ENCODE measurements at regions not wholly inside any gene's neighbourhood (a gene's known extent, or its start where the extent isn't known, plus 50 kb on each side); places are given as distances from the start of the nearest gene placed in this dataset.
"Not testable (repeated sequence)": the region's sequence is repeated elsewhere in the genome, so short reads cannot be mapped to it uniquely, and the experiment has no call there.

- Mint-ChIP-seq H3K36me3 (peaks cover 0 to 8% of the 10 kb centered on the region in 2 donors), H3K4me3 (no peak overlapping the region), H3K27ac (no peak overlapping the region), H3K9me3 (peaks cover 12 to 32% (median 22%) of the 10 kb centered on the region in 7 donors), H3K4me1 (no peaks in the 10 kb centered on the region), H3K27me3 (no peaks in the 10 kb centered on the region)
- ATAC-seq (ENCODE audit: low read depth in 2 of 2): no peak
- DNase-seq: no peak
These were observed 271.3 kb downstream of the OSTF1 start for GRCh38 chr9:75359638-75360037.

- no peak overlapping the region for H3K27ac Mint-ChIP-seq
- H3K9me3 Mint-ChIP-seq: peaks cover 12 to 34% (median 22%) of the 10 kb centered on the region in 7 donors
- no peaks in the 10 kb centered on the region for H3K4me1 Mint-ChIP-seq
- ATAC-seq (ENCODE audit: low read depth in 2 of 2) (no peak), DNase-seq (no peak)
- H3K27me3 Mint-ChIP-seq: no peaks in the 10 kb centered on the region
- peaks cover 0 to 8% of the 10 kb centered on the region in 2 donors for H3K36me3 Mint-ChIP-seq
- no peak overlapping the region for H3K4me3 Mint-ChIP-seq
These were observed 271.9 kb downstream of the OSTF1 start for GRCh38 chr9:75360252-75360651.

DNA sequence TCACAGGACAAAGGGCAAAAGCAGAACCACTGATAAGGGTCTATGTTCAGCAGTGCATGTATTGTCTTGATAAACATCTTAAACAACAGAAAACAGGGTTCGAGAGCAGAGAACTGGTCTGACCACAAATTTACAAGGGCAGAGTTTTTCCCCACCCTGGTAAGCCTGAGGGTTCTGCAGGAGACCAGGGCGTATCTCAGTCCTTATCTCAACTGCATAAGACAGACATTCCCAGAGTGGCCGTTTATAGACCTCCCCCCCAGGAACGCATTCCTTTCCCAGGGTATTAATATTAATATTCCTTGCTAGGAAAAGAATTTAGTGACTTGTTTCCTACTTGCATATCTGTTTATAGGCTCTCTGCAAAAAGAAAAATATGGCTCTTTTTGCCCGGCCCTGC, 274.1 kb downstream of the OSTF1 start:
- not testable (repeated sequence) for H3K27me3 Mint-ChIP-seq; DNase-seq; H3K4me1 Mint-ChIP-seq; H3K4me3 Mint-ChIP-seq; H3K27ac Mint-ChIP-seq; ATAC-seq (ENCODE audit: low read depth in 2 of 2); H3K36me3 Mint-ChIP-seq
- peaks cover 5 to 34% (median 22%) of the 10 kb centered on the region in 7 donors for H3K9me3 Mint-ChIP-seq

DNA sequence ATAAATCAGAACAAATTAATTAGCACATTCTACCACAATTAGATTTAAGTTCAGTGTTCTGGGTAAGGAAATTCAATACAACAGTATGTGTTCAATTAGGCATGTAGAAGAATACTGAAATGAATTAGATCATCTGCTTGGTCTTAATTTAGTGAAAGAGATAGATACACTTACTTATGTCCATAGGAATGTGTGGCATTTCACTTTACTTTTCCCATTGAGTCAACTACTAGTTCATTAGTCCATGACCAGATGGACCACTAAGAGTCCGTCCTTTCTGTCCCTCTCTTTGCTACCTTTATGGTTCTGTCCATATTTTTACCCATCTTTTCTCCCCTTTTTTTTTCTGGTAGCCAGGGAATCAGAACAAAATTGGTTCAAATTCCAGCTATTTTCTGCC, 276.9 kb downstream of the OSTF1 start:
- Mint-ChIP-seq H3K4me1 (no peaks in the 10 kb centered on the region), H3K36me3 (peaks cover 0 to 8% of the 10 kb centered on the region in 2 donors), H3K9me3 (peaks cover 5 to 37% (median 21%) of the 10 kb centered on the region in 7 donors), H3K27me3 (peaks cover 0 to 4% (median 0%) of the 10 kb centered on the region in 3 donors), H3K27ac (no peak overlapping the region), H3K4me3 (no peak overlapping the region)
- no peak for ATAC-seq (ENCODE audit: low read depth in 2 of 2)
- DNase-seq: no peak

DNA sequence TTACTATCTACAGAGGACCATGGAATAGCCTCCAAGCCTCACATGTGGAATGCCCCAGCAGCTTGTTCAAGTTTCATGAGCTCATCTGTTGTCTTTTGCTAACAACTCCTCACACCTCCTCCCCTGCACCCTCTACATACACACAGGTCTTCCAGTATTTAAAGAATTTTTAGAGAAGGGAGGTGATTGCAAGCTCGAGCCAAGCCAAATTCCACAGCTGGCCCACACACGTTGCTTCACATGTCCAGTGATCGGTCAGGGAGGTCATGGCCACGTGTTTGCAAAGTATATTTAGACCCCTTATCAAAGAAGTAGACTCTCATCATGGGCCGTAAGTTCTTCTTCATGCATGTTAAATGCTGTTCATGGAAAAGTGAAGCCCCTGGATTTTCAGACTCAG, 281.7 kb downstream of the OSTF1 start:
- ATAC-seq (ENCODE audit: low read depth in 2 of 2): no peak
- Mint-ChIP-seq H3K36me3 (no peaks in the 10 kb centered on the region), H3K9me3 (peaks cover 0 to 9% (median 3%) of the 10 kb centered on the region in 7 donors)

DNA sequence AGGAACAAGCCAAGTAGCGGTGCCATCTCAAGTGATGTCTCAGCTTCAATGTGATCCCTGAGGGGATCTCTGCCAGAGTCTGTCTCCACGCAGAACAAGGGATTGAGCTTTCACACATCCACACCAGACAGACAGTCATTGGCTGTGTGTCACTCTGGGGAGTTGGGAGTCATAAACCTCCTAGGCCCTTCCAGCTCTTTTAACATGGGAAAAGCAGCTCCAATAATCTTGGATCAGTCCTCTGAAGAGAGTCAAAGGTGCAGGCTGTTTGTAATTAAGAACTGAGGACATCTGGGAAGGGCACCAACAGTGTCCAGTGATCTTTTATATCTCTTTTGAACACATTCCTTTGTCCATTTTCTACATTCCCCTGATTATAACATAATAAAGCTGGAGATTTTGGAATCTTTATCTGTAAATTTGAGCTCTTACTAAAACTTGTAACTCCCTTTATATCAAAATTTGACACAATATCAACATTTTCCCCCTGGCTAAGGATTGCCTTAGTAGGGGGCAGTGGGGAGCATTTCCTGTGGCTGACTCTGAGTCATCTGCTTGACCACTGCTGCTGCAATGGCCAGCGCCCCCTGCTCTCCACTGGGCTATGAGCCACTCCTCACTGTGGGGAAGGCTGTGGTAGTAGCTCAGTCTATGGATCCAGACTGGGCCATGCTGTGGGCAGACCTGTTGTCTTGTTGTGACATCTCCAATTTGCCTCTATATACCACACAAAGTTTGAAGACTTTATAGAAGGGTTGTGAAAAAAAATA, 284.4 kb downstream of the OSTF1 start:
- no peak for ATAC-seq (ENCODE audit: low read depth in 2 of 2)

More for the DNA sequence above, 281.7 kb downstream of the OSTF1 start:
- Mint-ChIP-seq H3K4me3 (no peak overlapping the region), H3K27me3 (peaks cover 0 to 4% (median 0%) of the 10 kb centered on the region in 3 donors), H3K4me1 (no peaks in the 10 kb centered on the region), H3K27ac (no peak overlapping the region)
- no peak for DNase-seq

DNA sequence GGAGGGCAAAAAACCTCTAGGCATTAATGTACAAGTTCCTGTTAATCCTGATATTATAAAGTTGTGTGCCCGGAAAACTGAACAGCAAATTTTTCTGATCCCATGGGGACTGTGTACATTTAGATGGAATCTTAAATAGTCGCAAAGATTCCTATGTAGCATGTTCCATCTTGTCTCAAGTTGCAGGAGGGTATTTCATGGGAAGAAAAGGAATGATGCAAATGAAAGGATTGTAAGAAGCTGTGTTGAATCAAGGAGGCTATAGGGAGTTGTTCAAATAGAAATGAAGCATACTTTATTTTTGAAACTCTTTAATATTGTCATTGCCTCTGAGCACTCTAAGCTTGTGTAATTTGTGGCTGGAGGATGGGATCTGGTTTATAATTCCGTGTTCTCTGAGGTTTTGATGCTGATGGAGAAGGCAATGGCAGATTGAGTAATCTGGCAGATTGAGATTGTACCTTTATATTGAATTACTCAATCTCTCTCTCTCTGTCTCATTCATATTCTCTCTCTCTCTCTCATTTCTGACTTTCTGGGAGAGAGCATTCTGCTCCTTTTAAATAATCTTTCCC, 288.5 kb downstream of the OSTF1 start:
- Mint-ChIP-seq H3K4me1 (no peaks in the 10 kb centered on the region), H3K9me3 (peaks cover 0 to 10% (median 0%) of the 10 kb centered on the region in 7 donors), H3K27me3 (peaks cover 0 to 4% (median 0%) of the 10 kb centered on the region in 3 donors), H3K27ac (no peak overlapping the region), H3K36me3 (no peaks in the 10 kb centered on the region), H3K4me3 (no peak overlapping the region)
- ATAC-seq (ENCODE audit: low read depth in 2 of 2): no peak
- no peak for DNase-seq

More for the DNA sequence above, 284.4 kb downstream of the OSTF1 start:
- no peaks in the 10 kb centered on the region for H3K36me3 Mint-ChIP-seq
- H3K27ac Mint-ChIP-seq: no peak overlapping the region
- no peak overlapping the region for H3K4me3 Mint-ChIP-seq
- DNase-seq: no peak
- H3K4me1 Mint-ChIP-seq: no peaks in the 10 kb centered on the region
- peaks cover 0 to 8% (median 0%) of the 10 kb centered on the region in 7 donors for H3K9me3 Mint-ChIP-seq
- H3K27me3 Mint-ChIP-seq: no peaks in the 10 kb centered on the region

DNA sequence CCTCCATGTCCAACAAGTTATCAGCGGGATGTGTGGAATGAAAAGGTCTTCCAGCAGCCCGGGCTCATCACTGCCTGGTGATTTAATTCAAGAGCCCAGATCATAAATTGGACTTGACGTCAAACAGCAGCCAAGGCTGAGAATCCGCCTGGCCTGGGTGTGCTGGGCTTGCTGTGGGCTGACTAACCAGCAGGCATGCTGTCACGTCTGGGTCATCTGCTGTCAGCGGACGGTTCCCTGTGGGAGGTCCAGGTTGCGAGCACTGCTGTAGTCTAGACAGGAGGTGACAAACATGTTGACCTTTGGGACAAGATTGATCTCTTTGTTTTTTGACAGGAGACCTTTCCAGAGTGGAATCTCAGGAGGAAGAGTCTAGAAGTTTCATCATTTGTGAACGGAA, 289.7 kb downstream of the OSTF1 start:
- peaks cover 0 to 8% (median 4%) of the 10 kb centered on the region in 7 donors for H3K9me3 Mint-ChIP-seq
- DNase-seq: no peak
- no peaks in the 10 kb centered on the region for H3K36me3 Mint-ChIP-seq
- H3K27me3 Mint-ChIP-seq: peaks cover 0 to 4% (median 0%) of the 10 kb centered on the region in 3 donors
- no peak overlapping the region for H3K27ac Mint-ChIP-seq
- no peak for ATAC-seq (ENCODE audit: low read depth in 2 of 2)
- H3K4me1 Mint-ChIP-seq: no peaks in the 10 kb centered on the region
- H3K4me3 Mint-ChIP-seq: no peak overlapping the region

GRCh38 chr9:75378926-75379325, 290.6 kb downstream of the OSTF1 start:
- DNase-seq (no peak), ATAC-seq (ENCODE audit: low read depth in 2 of 2) (no peak)
- Mint-ChIP-seq H3K27me3 (peaks cover 0 to 4% (median 0%) of the 10 kb centered on the region in 3 donors), H3K4me3 (no peak overlapping the region), H3K36me3 (no peaks in the 10 kb centered on the region), H3K27ac (no peak overlapping the region), H3K4me1 (no peaks in the 10 kb centered on the region), H3K9me3 (peaks cover 0 to 8% (median 4%) of the 10 kb centered on the region in 7 donors)

- Mint-ChIP-seq H3K27me3 (peaks cover 0 to 4% (median 0%) of the 10 kb centered on the region in 3 donors), H3K4me1 (no peaks in the 10 kb centered on the region), H3K27ac (no peak overlapping the region), H3K36me3 (no peaks in the 10 kb centered on the region), H3K4me3 (no peak overlapping the region), H3K9me3 (peaks cover 2 to 28% (median 13%) of the 10 kb centered on the region in 7 donors)
- DNase-seq: no peak
- no peak for ATAC-seq (ENCODE audit: low read depth in 2 of 2)
These were observed 293.8 kb downstream of the OSTF1 start for GRCh38 chr9:75382126-75382525.

DNA sequence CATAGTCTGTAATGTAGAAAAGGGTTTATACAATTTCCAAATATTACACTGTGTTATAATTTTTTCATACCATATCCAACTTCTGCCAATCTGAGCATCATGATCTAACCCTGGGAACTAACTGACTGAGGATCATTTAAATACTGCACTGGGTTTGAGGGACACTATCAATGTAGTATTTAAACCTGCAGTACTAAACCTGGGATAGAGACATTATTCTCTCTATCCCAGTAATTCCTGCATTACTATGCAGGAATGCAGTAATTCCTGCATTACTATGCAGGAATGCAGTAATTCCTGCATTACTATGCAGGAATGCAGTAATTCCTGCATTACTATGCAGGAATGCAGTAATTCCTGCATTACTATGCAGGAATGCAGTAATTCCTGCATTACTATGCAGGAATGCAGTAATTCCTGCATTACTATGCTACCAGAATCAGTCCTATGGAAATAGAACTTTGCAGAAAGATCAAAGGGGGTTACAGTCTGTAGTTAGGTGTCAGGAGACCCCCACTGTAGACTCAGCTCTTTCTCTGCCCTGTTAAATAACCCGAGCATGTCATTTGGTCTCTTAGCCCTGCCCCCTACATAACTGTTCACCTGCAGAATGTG, 295.2 kb downstream of the OSTF1 start:
- not testable (repeated sequence) for H3K4me1 Mint-ChIP-seq; H3K36me3 Mint-ChIP-seq; DNase-seq; H3K27me3 Mint-ChIP-seq; ATAC-seq (ENCODE audit: low read depth in 2 of 2); H3K4me3 Mint-ChIP-seq; H3K27ac Mint-ChIP-seq
- peaks cover 2 to 28% (median 13%) of the 10 kb centered on the region in 7 donors for H3K9me3 Mint-ChIP-seq

DNA sequence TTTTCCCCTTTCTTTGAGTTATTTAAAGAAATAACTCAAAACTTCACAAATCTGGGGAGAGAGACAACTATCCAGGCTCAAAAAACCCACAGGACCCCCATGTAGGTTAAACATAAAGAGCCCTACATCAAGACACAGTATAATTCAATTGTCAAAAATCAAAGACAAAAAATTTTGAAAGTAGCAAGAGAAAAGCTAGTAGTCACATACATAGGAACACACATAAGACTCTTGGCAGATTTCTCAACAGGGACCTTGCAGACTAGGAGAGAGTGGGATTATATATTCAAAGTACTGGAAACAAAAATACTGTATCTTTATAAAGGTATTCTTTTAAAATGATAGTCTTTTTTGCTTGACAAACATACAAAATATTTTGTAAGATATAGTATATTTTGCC, 296.9 kb downstream of the OSTF1 start:
- Mint-ChIP-seq H3K27ac (no peak overlapping the region), H3K36me3 (no peaks in the 10 kb centered on the region), H3K27me3 (peaks cover 0 to under 1% (median 0%) of the 10 kb centered on the region in 3 donors), H3K4me1 (no peaks in the 10 kb centered on the region), H3K4me3 (no peak overlapping the region), H3K9me3 (peaks cover 2 to 23% (median 11%) of the 10 kb centered on the region in 7 donors)
- ATAC-seq (ENCODE audit: low read depth in 2 of 2): no peak
- no peak for DNase-seq

- Mint-ChIP-seq H3K4me3 (no peak overlapping the region), H3K27ac (no peak overlapping the region), H3K4me1 (no peaks in the 10 kb centered on the region), H3K9me3 (peaks cover 2 to 22% (median 11%) of the 10 kb centered on the region in 7 donors), H3K27me3 (no peaks in the 10 kb centered on the region), H3K36me3 (no peaks in the 10 kb centered on the region)
- DNase-seq (no peak), ATAC-seq (ENCODE audit: low read depth in 2 of 2) (no peak)
These were observed 300.8 kb downstream of the OSTF1 start for GRCh38 chr9:75389101-75389500.

GRCh38 chr9:75390951-75391350, 302.6 kb downstream of the OSTF1 start:
- no peak for DNase-seq
- Mint-ChIP-seq H3K4me3 (no peak overlapping the region), H3K27ac (no peak overlapping the region), H3K9me3 (peaks cover under 1 to 11% (median 4%) of the 10 kb centered on the region in 7 donors), H3K27me3 (no peaks in the 10 kb centered on the region), H3K36me3 (no peaks in the 10 kb centered on the region), H3K4me1 (no peaks in the 10 kb centered on the region)
- no peak for ATAC-seq (ENCODE audit: low read depth in 2 of 2)
